ENCODE measurements at regions not wholly inside any gene's neighbourhood (a gene's known extent, or its start where the extent isn't known, plus 50 kb on each side); places are given as distances from the start of the nearest gene placed in this dataset.

- DNase-seq, result no peak
These were observed 120.2 kb upstream of the PJA2 start for GRCh38 chr5:109529987-109530386.

GRCh38 chr5:109529520-109529919, 119.7 kb upstream of the PJA2 start:
- DNase-seq, result no peak

GRCh38 chr5:109524555-109524954, 114.8 kb upstream of the PJA2 start:
- DNase-seq, result no peak

GRCh38 chr5:109524026-109524425, 114.3 kb upstream of the PJA2 start:
- DNase-seq, result no peak

- DNase-seq, result no peak
These were observed 112.6 kb upstream of the PJA2 start for GRCh38 chr5:109522404-109522803.

- no peak for DNase-seq
These were observed 109.6 kb upstream of the PJA2 start for GRCh38 chr5:109519416-109519815.

- no peak for DNase-seq
These were observed 106.6 kb upstream of the PJA2 start for GRCh38 chr5:109516390-109516789.

GRCh38 chr5:109511980-109512734, 102.4 kb upstream of the PJA2 start:
- no peak for DNase-seq

- no peak for DNase-seq
These were observed 96.8 kb upstream of the PJA2 start for GRCh38 chr5:109506556-109506955.

GRCh38 chr5:109496112-109496511, 86.3 kb upstream of the PJA2 start:
- no peak for DNase-seq

- no peak for DNase-seq
These were observed 78.1 kb upstream of the PJA2 start for GRCh38 chr5:109487753-109488420.

GRCh38 chr5:109486200-109486804, 76.5 kb upstream of the PJA2 start:
- no peak for DNase-seq

- DNase-seq, result no peak
These were observed 75.3 kb upstream of the PJA2 start for GRCh38 chr5:109485030-109485429.

GRCh38 chr5:109484597-109484996, 74.8 kb upstream of the PJA2 start:
- no peak for DNase-seq

GRCh38 chr5:109483395-109483971, 73.7 kb upstream of the PJA2 start:
- no peak for DNase-seq

GRCh38 chr5:109482748-109483147, 73.0 kb upstream of the PJA2 start:
- no peak for DNase-seq

GRCh38 chr5:109479260-109479860, 69.6 kb upstream of the PJA2 start:
- DNase-seq, result no peak

- no peak for DNase-seq
These were observed 69.1 kb upstream of the PJA2 start for GRCh38 chr5:109478830-109479229.

GRCh38 chr5:109476292-109476691, 66.5 kb upstream of the PJA2 start:
- no peak for DNase-seq

GRCh38 chr5:109469896-109470662, 60.3 kb upstream of the PJA2 start:
- DNase-seq, result no peak

GRCh38 chr5:109468737-109469420, 59.1 kb upstream of the PJA2 start:
- DNase-seq, result peak; percentile 74

GRCh38 chr5:109468288-109468676, 58.5 kb upstream of the PJA2 start:
- no peak for DNase-seq
